ENCODE measurements at regions not wholly inside any gene's neighbourhood (a gene's known extent, or its start where the extent isn't known, plus 50 kb on each side); places are given as distances from the start of the nearest gene placed in this dataset.
"Not testable (repeated sequence)": the region's sequence is repeated elsewhere in the genome, so short reads cannot be mapped to it uniquely, and the experiment has no call there.

- H3K4me3 ChIP-seq; in situ Hi-C loops (cut with MboI; ENCODE audit: low pct_unique_long_range_greater_than_20kb in 2 of 9, low sequenced_read_pairs in 9 of 9, unreplicated experiment in 9 of 9); H3K27ac ChIP-seq; ATAC-seq (replicated peaks in 6 of 8); H3K4me1 ChIP-seq (replicated peaks in 1 of 2): not testable (repeated sequence)
- WGBS, 10 experiments = 20 to 94% (median 70%) methylated on average over 3 to 7 of the region's 13 CpGs; no CpG with 5 or more reads in 3 of the 10 experiments
Measured at GRCh38 chr13:60805640-60806039, 408.6 kb downstream of the TDRD3 start.

GRCh38 chr13:60798503-60798902 is 401.5 kb downstream of the TDRD3 start:
- in situ Hi-C loops (cut with MboI; ENCODE audit: low pct_unique_long_range_greater_than_20kb in 2 of 9, low sequenced_read_pairs in 9 of 9, unreplicated experiment in 9 of 9) = no loop called here
- Histone ChIP-seq H3K4me3 (no peak overlapping the region), H3K27ac (no peak overlapping the region), H3K4me1 (replicated peaks in 1 of 2) (peaks cover 0 to 3% of the 10 kb centered on the region in 2 donors)
- no peak for ATAC-seq (replicated peaks in 6 of 8)
- WGBS, 10 experiments = 12 to 94% (median 58%) methylated on average over 3 to 4 of the region's 4 CpGs; no CpG with 5 or more reads in 2 of the 10 experiments

GRCh38 chr13:60797112-60797511 is 400.1 kb downstream of the TDRD3 start:
- WGBS, 10 experiments = 0 to 100% (median 79%) methylated on average over 1 to 2 of the region's 2 CpGs
- Histone ChIP-seq H3K27ac (no peak overlapping the region), H3K4me1 (replicated peaks in 1 of 2) (peaks cover 0 to 3% of the 10 kb centered on the region in 2 donors), H3K4me3 (no peak overlapping the region)
- in situ Hi-C loops (cut with MboI; ENCODE audit: low pct_unique_long_range_greater_than_20kb in 2 of 9, low sequenced_read_pairs in 9 of 9, unreplicated experiment in 9 of 9) = no loop called here
- ATAC-seq (replicated peaks in 6 of 8) = no peak

GRCh38 chr13:60794751-60795150 is 397.7 kb downstream of the TDRD3 start:
- Histone ChIP-seq H3K27ac (no peak overlapping the region), H3K4me1 (replicated peaks in 1 of 2) (peaks cover 0 to 3% of the 10 kb centered on the region in 2 donors), H3K4me3 (no peak overlapping the region)
- in situ Hi-C loops (cut with MboI; ENCODE audit: low pct_unique_long_range_greater_than_20kb in 2 of 9, low sequenced_read_pairs in 9 of 9, unreplicated experiment in 9 of 9) = no loop called here
- 15 to 100% (median 75%) methylated on average over 1 to 4 of the region's 4 CpGs for WGBS, 10 experiments
- no peak for ATAC-seq (replicated peaks in 6 of 8)

GRCh38 chr13:60790620-60791019 is 393.6 kb downstream of the TDRD3 start:
- in situ Hi-C loops (cut with MboI; ENCODE audit: low pct_unique_long_range_greater_than_20kb in 2 of 9, low sequenced_read_pairs in 9 of 9, unreplicated experiment in 9 of 9) = no loop called here
- H3K4me3 ChIP-seq = no peak overlapping the region
- WGBS, 10 experiments = 0 to 86% (median 66%) methylated on average over 1 to 5 of the region's 5 CpGs; no CpG with 5 or more reads in 2 of the 10 experiments
- H3K4me1 ChIP-seq (replicated peaks in 1 of 2) = peaks cover 0 to 3% of the 10 kb centered on the region in 2 donors
- H3K27ac ChIP-seq = no peak overlapping the region
- ATAC-seq (replicated peaks in 6 of 8) = no peak

GRCh38 chr13:60788156-60788829 is 391.3 kb downstream of the TDRD3 start:
- H3K4me3 ChIP-seq = no peak overlapping the region
- H3K4me1 ChIP-seq (replicated peaks in 1 of 2) = no peaks in the 10 kb centered on the region
- in situ Hi-C loops (cut with MboI; ENCODE audit: low pct_unique_long_range_greater_than_20kb in 2 of 9, low sequenced_read_pairs in 9 of 9, unreplicated experiment in 9 of 9) = no loop called here
- no peak overlapping the region for H3K27ac ChIP-seq
- WGBS, 10 experiments = 0 to 100% (median 80%) methylated on average over 1 to 3 of the region's 3 CpGs; no CpG with 5 or more reads in 4 of the 10 experiments
- ATAC-seq (replicated peaks in 6 of 8) = no peak

GRCh38 chr13:60787083-60787482 is 390.1 kb downstream of the TDRD3 start:
- ATAC-seq (replicated peaks in 6 of 8) = no peak
- in situ Hi-C loops (cut with MboI; ENCODE audit: low pct_unique_long_range_greater_than_20kb in 2 of 9, low sequenced_read_pairs in 9 of 9, unreplicated experiment in 9 of 9) = no loop called here
- Histone ChIP-seq H3K4me3 (no peak overlapping the region), H3K4me1 (replicated peaks in 1 of 2) (no peaks in the 10 kb centered on the region), H3K27ac (no peak overlapping the region)

GRCh38 chr13:60772726-60773125 is 375.7 kb downstream of the TDRD3 start:
- no peak overlapping the region for H3K27ac ChIP-seq
- ATAC-seq (replicated peaks in 6 of 8) = no peak
- in situ Hi-C loops (cut with MboI; ENCODE audit: low pct_unique_long_range_greater_than_20kb in 2 of 9, low sequenced_read_pairs in 9 of 9, unreplicated experiment in 9 of 9) = no loop called here
- no peaks in the 10 kb centered on the region for H3K4me1 ChIP-seq (replicated peaks in 1 of 2)
- H3K4me3 ChIP-seq = no peak overlapping the region

GRCh38 chr13:60765700-60766411 is 368.8 kb downstream of the TDRD3 start:
- in situ Hi-C loops (cut with MboI; ENCODE audit: low pct_unique_long_range_greater_than_20kb in 2 of 9, low sequenced_read_pairs in 9 of 9, unreplicated experiment in 9 of 9) = no loop called here
- ATAC-seq (replicated peaks in 6 of 8) = peak in 4 of 8 experiments; percentile 16 to 73 (median 38)
- WGBS, 10 experiments = 0 to 100% (median 73%) methylated on average over 1 to 4 of the region's 5 CpGs
- no peak overlapping the region for H3K27ac ChIP-seq
- no peak overlapping the region for H3K4me3 ChIP-seq
- no peaks in the 10 kb centered on the region for H3K4me1 ChIP-seq (replicated peaks in 1 of 2)

- no peak overlapping the region for H3K27ac ChIP-seq
- H3K4me3 ChIP-seq = no peak overlapping the region
- in situ Hi-C loops (cut with MboI; ENCODE audit: low pct_unique_long_range_greater_than_20kb in 2 of 9, low sequenced_read_pairs in 9 of 9, unreplicated experiment in 9 of 9) = no loop called here
- ATAC-seq (replicated peaks in 6 of 8) = peak in 3 of 8 experiments; percentile 34 to 65 (median 47)
- 0 to 80% (median 23%) methylated on average over 1 to 9 of the region's 9 CpGs for WGBS, 10 experiments
- H3K4me1 ChIP-seq (replicated peaks in 1 of 2) = peaks cover 8 to 19% of the 10 kb centered on the region in 2 donors
Measured at GRCh38 chr13:60759499-60759898, 362.5 kb downstream of the TDRD3 start.

- Histone ChIP-seq H3K4me1 (replicated peaks in 1 of 2) (peaks cover 8 to 21% of the 10 kb centered on the region in 2 donors), H3K27ac (no peak overlapping the region), H3K4me3 (no peak overlapping the region)
- ATAC-seq (replicated peaks in 6 of 8) = no peak
- in situ Hi-C loops (cut with MboI; ENCODE audit: low pct_unique_long_range_greater_than_20kb in 2 of 9, low sequenced_read_pairs in 9 of 9, unreplicated experiment in 9 of 9) = no loop called here
- whole genome bisulfite sequencing, 10 experiments = 0 to 100% (median 67%) methylated on average over 1 of the region's 1 CpG; no CpG with 5 or more reads in 1 of the 10 experiments
Measured at GRCh38 chr13:60758637-60759036, 361.6 kb downstream of the TDRD3 start.

- Histone ChIP-seq H3K27ac (peak overlapping the region in 1 of 2 donors; percentile 19), H3K4me1 (replicated peaks in 1 of 2) (peaks cover 8 to 21% of the 10 kb centered on the region in 2 donors), H3K4me3 (no peak overlapping the region)
- in situ Hi-C loops (cut with MboI; ENCODE audit: low pct_unique_long_range_greater_than_20kb in 2 of 9, low sequenced_read_pairs in 9 of 9, unreplicated experiment in 9 of 9) = no loop called here
- 8 to 46% (median 15%) methylated on average over 3 to 7 of the region's 7 CpGs; no CpG with 5 or more reads in 2 of the 10 experiments for WGBS, 10 experiments
- ATAC-seq (replicated peaks in 6 of 8) = peak in 5 of 8 experiments; percentile 56 to 91 (median 75)
Measured at GRCh38 chr13:60757501-60758215, 360.6 kb downstream of the TDRD3 start.

GRCh38 chr13:60756306-60756705 is 359.3 kb downstream of the TDRD3 start:
- H3K4me1 ChIP-seq (replicated peaks in 1 of 2) = peaks cover 8 to 21% of the 10 kb centered on the region in 2 donors

More at GRCh38 chr13:60756306-60756705, 359.3 kb downstream of the TDRD3 start:
- in situ Hi-C loops (cut with MboI; ENCODE audit: low pct_unique_long_range_greater_than_20kb in 2 of 9, low sequenced_read_pairs in 9 of 9, unreplicated experiment in 9 of 9) = no loop called here
- H3K27ac ChIP-seq = no peak overlapping the region
- WGBS, 10 experiments = 0 to 97% (median 69%) methylated on average over 1 to 5 of the region's 5 CpGs; no CpG with 5 or more reads in 1 of the 10 experiments
- no peak overlapping the region for H3K4me3 ChIP-seq
- peak in 2 of 8 experiments; percentile 30 to 57 for ATAC-seq (replicated peaks in 6 of 8)
